SK-N-SH (cell line): ENCODE measurements at regions not wholly inside any gene's neighbourhood (a gene's known extent, or its start where the extent isn't known, plus 50 kb on each side); places are given as distances from the start of the nearest gene placed in this dataset.

Experiments
- CTCF ChIA-PET: fragments of 300-600, 350-600 bp; formaldehyde crosslinking; extraction: SDS; loops from one replicate; lab custom pipeline; 2021; lab: Yijun Ruan, JAX
- POLR2A ChIA-PET: fragments of 350-600 bp; sonication (Branson Sonifier 250); formaldehyde crosslinking; extraction: SDS; loops from one replicate; lab custom pipeline; 2020; ENCODE audit warnings: antibody characterized with exemption, inconsistent platforms; lab: Yijun Ruan, JAX
- DNase-seq: peaks from one replicate; pipeline ENCODE4 v3.0.0; 2012
- H2AFZ ChIP-seq: fragments of 200-600 bp; sonication (generic); 2 replicates; pipeline ENCODE4 v1.8.1; 2016; ENCODE audit warnings: antibody characterized with exemption, mild to moderate bottlenecking, low read depth
- H3F3A ChIP-seq: fragments of 200-600 bp; sonication (generic); replicated peaks from 2 replicates; pipeline ENCODE3; 2016; ENCODE audit warnings: antibody characterized with exemption, mild to moderate bottlenecking; ENCODE audit not compliant: insufficient read depth
- H3K27ac ChIP-seq, 2 experiments: fragments of 200-500 bp in 1 of 2; fragments of 200-600 bp in 1 of 2; sonication (Bioruptor generic) in 1 of 2; sonication (generic), shearing (Covaris generic) in 1 of 2; 2 replicates each; pipeline versions ENCODE4 v1.5.1 to v1.6.1; 2014 to 2016; ENCODE audit warnings: low read depth in 2 of 2, inconsistent platforms in 1 of 2, low read length in 1 of 2, mild to moderate bottlenecking in 1 of 2, mixed read lengths in 1 of 2
- H3K27me3 ChIP-seq: fragments of 200-600 bp; sonication (generic), shearing (Covaris generic); 2 replicates; pipeline ENCODE4 v1.6.1; 2016; ENCODE audit warnings: mixed run types; ENCODE audit not compliant: insufficient read depth
- H3K36me3 ChIP-seq, 2 experiments: fragments of 200-500 bp in 1 of 2; fragments of 200-600 bp in 1 of 2; sonication (Bioruptor generic) in 1 of 2; sonication (generic) in 1 of 2; replicated peaks in 1 of 2; 2 replicates each; pipeline versions ENCODE3 to v1.5.1; 2014 to 2016; ENCODE audit warnings: low read length in 1 of 2, mild to moderate bottlenecking in 1 of 2; ENCODE audit not compliant: insufficient read depth in 2 of 2, control insufficient read depth in 1 of 2
- H3K4me1 ChIP-seq, 2 experiments: fragments of 200-500 bp in 1 of 2; fragments of 200-600 bp in 1 of 2; sonication (Bioruptor generic) in 1 of 2; sonication (generic), shearing (Covaris generic) in 1 of 2; 2 replicates each; pipeline versions ENCODE4 v1.5.1 to v1.6.1; 2014 to 2016; ENCODE audit warnings: low read depth in 1 of 2, low read length in 1 of 2, mixed run types in 1 of 2; ENCODE audit not compliant: insufficient read depth in 2 of 2, control insufficient read depth in 1 of 2
- H3K4me2 ChIP-seq: fragments of 200-600 bp; sonication (generic), shearing (Covaris generic); 2 replicates; pipeline ENCODE4 v1.6.1; 2017; ENCODE audit warnings: mixed run types
- H3K4me3 ChIP-seq, 2 experiments: fragments of 200-500 bp in 1 of 2; fragments of 200-600 bp in 1 of 2; sonication (Bioruptor generic) in 1 of 2; sonication (generic), shearing (Covaris generic) in 1 of 2; 2 replicates each; pipeline versions ENCODE4 v1.5.1 to v1.8.1; 2014 to 2016; ENCODE audit warnings: low read depth in 2 of 2, inconsistent platforms in 1 of 2, low read length in 1 of 2, mild to moderate bottlenecking in 1 of 2, mixed read lengths in 1 of 2, moderate library complexity in 1 of 2
- H3K79me2 ChIP-seq: fragments of 200-600 bp; sonication (generic); 2 replicates; pipeline ENCODE4 v1.8.1; 2017; ENCODE audit warnings: mild to moderate bottlenecking; ENCODE audit not compliant: insufficient read depth
- H3K9ac ChIP-seq: fragments of 200-600 bp; sonication (generic); 2 replicates; pipeline ENCODE4 v1.6.1; 2017; ENCODE audit warnings: mixed run types
- H3K9me2 ChIP-seq: fragments of 200-600 bp; sonication (generic); 2 replicates; pipeline ENCODE4 v1.6.1; 2017; ENCODE audit warnings: mixed run types
- H3K9me3 ChIP-seq: fragments of 200-600 bp; sonication (generic); 2 replicates; pipeline ENCODE4 v1.6.1; 2017; ENCODE audit warnings: mixed run types, mild to moderate bottlenecking, moderate library complexity
- H4K20me1 ChIP-seq: fragments of 200-600 bp; sonication (generic); 2 replicates; pipeline ENCODE4 v1.6.1; 2017; ENCODE audit warnings: mild to moderate bottlenecking, mixed run types; ENCODE audit not compliant: insufficient read depth
- CHD2 ChIP-seq: fragments of 150-350 bp; IDR thresholded peaks from 2 replicates; pipeline ENCODE4 v1.6.1; 2018; ENCODE audit warnings: low read length; ENCODE audit not compliant: partially characterized antibody
- ELF1 ChIP-seq: IDR thresholded peaks from 2 replicates; pipeline ENCODE4 v1.4.0; 2012
- EP300 ChIP-seq, 2 experiments: IDR thresholded peaks; 2 replicates each; pipeline versions ENCODE4 v1.4.0 to v1.6.1; 2012; ENCODE audit warnings: borderline replicate concordance in 1 of 2, low read depth in 1 of 2, low read length in 1 of 2
- EZH2phosphoT487 ChIP-seq: fragments of 200-600 bp; sonication (generic); IDR thresholded peaks from 2 replicates; pipeline ENCODE4 v1.6.1; 2017; ENCODE audit warnings: low read depth, mixed run types, mild to moderate bottlenecking, antibody characterized with exemption, moderate library complexity, borderline replicate concordance
- FOXM1 ChIP-seq: IDR thresholded peaks from 2 replicates; pipeline ENCODE4 v1.4.0; 2012; ENCODE audit warnings: low read depth, mild to moderate bottlenecking
- GATA2 ChIP-seq: sonication (generic); formaldehyde crosslinking; IDR thresholded peaks from 2 replicates; pipeline ENCODE4 v1.5.0; 2020; ENCODE audit warnings: mild to moderate bottlenecking, missing genetic modification reagents
- IRF3 ChIP-seq: fragments of 150-350 bp; IDR thresholded peaks from 2 replicates; pipeline ENCODE4 v1.6.1; 2016; ENCODE audit warnings: mild to moderate bottlenecking, low read depth, low read length
- MEF2A ChIP-seq: IDR thresholded peaks from 2 replicates; pipeline ENCODE4 v1.4.0; 2012; ENCODE audit warnings: low read depth, borderline replicate concordance
- NRF1 ChIP-seq: IDR thresholded peaks from 2 replicates; pipeline ENCODE4 v1.6.1; 2012; ENCODE audit warnings: low read depth, mild to moderate bottlenecking, low read length
- PBX3 ChIP-seq: IDR thresholded peaks from 2 replicates; pipeline ENCODE4; 2012
- POLR2AphosphoS5 ChIP-seq: IDR thresholded peaks from 2 replicates; pipeline ENCODE4 v1.6.1; 2012; ENCODE audit warnings: low read depth, low read length
- RCOR1 ChIP-seq: fragments of 150-350 bp; IDR thresholded peaks from 2 replicates; pipeline ENCODE4 v1.6.1; 2017; ENCODE audit warnings: antibody characterized with exemption, low read length
- REST ChIP-seq: IDR thresholded peaks from 2 replicates; pipeline ENCODE4 v1.6.1; 2012; ENCODE audit warnings: mild to moderate bottlenecking, low read depth, low read length, moderate library complexity
- RFX5 ChIP-seq: IDR thresholded peaks from 2 replicates; pipeline ENCODE4 v1.6.1; 2012; ENCODE audit warnings: mild to moderate bottlenecking, improper control_type of control experiment, low read length
- RXRA ChIP-seq: IDR thresholded peaks from 2 replicates; pipeline ENCODE4 v1.4.0; 2012; ENCODE audit warnings: low read depth, mild to moderate bottlenecking, borderline replicate concordance
- SMC3 ChIP-seq: IDR thresholded peaks from 2 replicates; pipeline ENCODE4 v1.6.1; 2012; ENCODE audit warnings: low read depth, low read length, improper control_type of control experiment
- TCF12 ChIP-seq: IDR thresholded peaks from 2 replicates; pipeline ENCODE4 v1.4.0; 2012
- TEAD4 ChIP-seq: IDR thresholded peaks from 2 replicates; pipeline ENCODE4 v1.4.0; 2012; ENCODE audit warnings: mild to moderate bottlenecking, borderline replicate concordance; ENCODE audit not compliant: insufficient read depth
- YY1 ChIP-seq: IDR thresholded peaks from 2 replicates; pipeline ENCODE4 v1.4.0; 2012; ENCODE audit warnings: low read depth, mild to moderate bottlenecking
- ZBTB33 ChIP-seq: IDR thresholded peaks from 2 replicates; pipeline ENCODE4 v1.4.0; 2012; ENCODE audit warnings: low read depth, borderline replicate concordance
- WGBS: methylation state at CpG from one replicate; pipeline ENCODE4 v1.1.6; 2017; ENCODE audit warnings: low lambda C conversion rate; 5-methylcytosine and 5-hydroxymethylcytosine counted together

- H3K4me2 ChIP-seq: no peak overlapping the region
- no peaks in the 10 kb centered on the region for H3K4me1 ChIP-seq
- no peaks in the 10 kb centered on the region; the same call in 1 of the 2 replicates for H3K27me3 ChIP-seq
- 27% methylated on average over 7 of the region's 7 CpGs for WGBS
- H3K9me2 ChIP-seq: no peaks in the 10 kb centered on the region
- H3K36me3 ChIP-seq: no peaks in the 10 kb centered on the region
- no peaks in the 10 kb centered on the region for H3K79me2 ChIP-seq
- no peaks in the 10 kb centered on the region for H3F3A ChIP-seq
- no peak overlapping the region for H3K27ac ChIP-seq
- H3K9me3 ChIP-seq: 0 out of 2 replicates have a peak, but pooled peaks cover 3% of the 10 kb centered on the region
- H4K20me1 ChIP-seq: no peaks in the 10 kb centered on the region
- CTCF ChIA-PET: interaction anchor here (1.2 kb wide), 1 partner anchor 17 kb away, joined by 3 read pairs; no protein-coding TSS in a partner anchor
- H3K4me3 ChIP-seq: no peak overlapping the region
- no peak overlapping the region for H3K9ac ChIP-seq
- POLR2A ChIA-PET: no interaction called here
- H2AFZ ChIP-seq: no peak overlapping the region
- TF ChIP-seq ZBTB33 (no peak), RFX5 (no peak), POLR2AphosphoS5 (no peak), TEAD4 (no peak), EP300 (IDR thresholded peaks at IDR 0.05; ENCODE audit: borderline replicate concordance in 1 of 2, low read depth in 1 of 2, low read length in 1 of 2) (no peak), SMC3 (no peak), CHD2 (no peak), FOXM1 (no peak)
- no peak for DNase-seq
These were observed 237.0 kb upstream of the RASA1 start for GRCh38 chr5:87030699-87031098.

GRCh38 chr5:87034557-87034956 lies 233.1 kb upstream of the RASA1 start:
- H3K36me3 ChIP-seq: no peaks in the 10 kb centered on the region
- CTCF ChIA-PET: no interaction called here
- WGBS: 6% methylated on average over 2 of the region's 2 CpGs
- H3F3A ChIP-seq: peaks cover 3% of the 10 kb centered on the region
- no peaks in the 10 kb centered on the region for H3K4me1 ChIP-seq
- H3K4me2 ChIP-seq: no peak overlapping the region
- H3K9me2 ChIP-seq: no peaks in the 10 kb centered on the region
- no peak overlapping the region for H3K4me3 ChIP-seq
- no peaks in the 10 kb centered on the region for H3K79me2 ChIP-seq
- H4K20me1 ChIP-seq: no peaks in the 10 kb centered on the region
- no peak overlapping the region for H3K9ac ChIP-seq
- H2AFZ ChIP-seq: no peak overlapping the region
- H3K27me3 ChIP-seq: no peaks in the 10 kb centered on the region; the same call in 1 of the 2 replicates
- no peak overlapping the region for H3K27ac ChIP-seq
- H3K9me3 ChIP-seq: no peaks in the 10 kb centered on the region
- POLR2A ChIA-PET: no interaction called here
- no peak for DNase-seq
- no peak for TF ChIP-seq FOXM1
- TF ChIP-seq EZH2phosphoT487: no peak
- no peak for TF ChIP-seq RXRA
- no peak for TF ChIP-seq IRF3
- no peak for TF ChIP-seq GATA2 (CRISPR knock-in tag)
- no peak for TF ChIP-seq PBX3
- no peak for TF ChIP-seq ELF1
- no peak for TF ChIP-seq TCF12
- no peak for TF ChIP-seq REST
- TF ChIP-seq MEF2A: no peak
- no peak for TF ChIP-seq YY1
- no peak for TF ChIP-seq RCOR1
- TF ChIP-seq NRF1: no peak
- TF ChIP-seq SMC3: no peak
- no peak for TF ChIP-seq CHD2
